Naive thymus-derived CD4-positive, alpha-beta T cell (primary cell): ENCODE measurements at regions not wholly inside any gene's neighbourhood (a gene's known extent, or its start where the extent isn't known, plus 50 kb on each side); places are given as distances from the start of the nearest gene placed in this dataset.

Experiments used
- ATAC-seq: fragments of 150-1000 bp; cut with Tn5 transposase; 2 replicates; pipeline ENCODE4 v1.10.0; 2021; ENCODE audit warnings: mild to moderate bottlenecking, moderate library complexity
- CTCF ChIA-PET: fragments of 350-600 bp; sonication (Branson Sonifier 250); formaldehyde crosslinking; loops from one replicate; lab custom pipeline; 2021; ENCODE audit warnings: antibody characterized with exemption; lab: Charles Lee
- POLR2A ChIA-PET: fragments of 350-600 bp; sonication (Branson Sonifier 250); formaldehyde crosslinking; loops from one replicate; lab custom pipeline; 2021; ENCODE audit warnings: antibody characterized with exemption, inconsistent platforms; lab: Charles Lee
- DNase-seq, 9 donors: peaks; one replicate each; pipeline versions ENCODE4 v3.0.0 to v3.0.0-alpha.2; 2020 to 2022; ENCODE audit warnings: mixed read lengths in 1 of 9
- H3K27ac ChIP-seq: one replicate; pipeline ENCODE4 v1.7.0; 2013; ENCODE audit warnings: mild to moderate bottlenecking, low read depth, low read length, moderate library complexity
- H3K27me3 ChIP-seq, 2 donors: one replicate each; pipeline ENCODE4 v1.7.0; 2013; ENCODE audit warnings: low read length in 2 of 2, mild to moderate bottlenecking in 2 of 2, moderate library complexity in 2 of 2; ENCODE audit not compliant: control insufficient read depth in 2 of 2, insufficient read depth in 2 of 2
- H3K36me3 ChIP-seq, 3 experiments: 1 replicate in 2 of 3; 2 replicates in 1 of 3; pipeline ENCODE4 v1.7.0; 2013; ENCODE audit warnings: low read length in 3 of 3, mild to moderate bottlenecking in 3 of 3, moderate library complexity in 1 of 3; ENCODE audit not compliant: insufficient read depth in 3 of 3, control insufficient read depth in 2 of 3
- H3K4me1 ChIP-seq, 2 donors: one replicate each; pipeline ENCODE4 v1.7.0; 2013; ENCODE audit warnings: low read length in 2 of 2, mild to moderate bottlenecking in 2 of 2, moderate library complexity in 1 of 2; ENCODE audit not compliant: control insufficient read depth in 2 of 2, insufficient read depth in 2 of 2
- H3K4me3 ChIP-seq: 2 replicates; pipeline ENCODE4 v1.7.0; 2013; ENCODE audit warnings: mild to moderate bottlenecking, low read length
- H3K9me3 ChIP-seq, 3 experiments: 1 replicate in 2 of 3; 2 replicates in 1 of 3; pipeline ENCODE4 v1.7.0; 2013; ENCODE audit warnings: low read length in 3 of 3; ENCODE audit not compliant: control insufficient read depth in 2 of 3
- H3K27ac Mint-ChIP-seq, 9 donors: one replicate each; pipeline ENCODE4 v1.8.0; 2020 to 2022; ENCODE audit warnings: mixed read lengths in 9 of 9, mild to moderate bottlenecking in 8 of 9, moderate library complexity in 5 of 9, inconsistent platforms in 2 of 9
- H3K27me3 Mint-ChIP-seq, 5 donors: one replicate each; pipeline ENCODE4 v1.8.0; 2021 to 2022; ENCODE audit warnings: mixed read lengths in 5 of 5, mild to moderate bottlenecking in 1 of 5
- H3K36me3 Mint-ChIP-seq, 5 donors: one replicate each; pipeline ENCODE4 v1.8.0; 2020 to 2022; ENCODE audit warnings: mixed read lengths in 5 of 5, mild to moderate bottlenecking in 3 of 5, inconsistent platforms in 1 of 5
- H3K4me1 Mint-ChIP-seq, 7 donors: one replicate each; pipeline ENCODE4 v1.8.0; 2020 to 2022; ENCODE audit warnings: mixed read lengths in 7 of 7, mild to moderate bottlenecking in 3 of 7, inconsistent platforms in 1 of 7
- H3K4me3 Mint-ChIP-seq, 10 donors: one replicate each; pipeline ENCODE4 v1.8.0; 2020 to 2022; ENCODE audit warnings: mild to moderate bottlenecking in 10 of 10, mixed read lengths in 10 of 10, moderate library complexity in 6 of 10, inconsistent platforms in 2 of 10
- H3K9me3 Mint-ChIP-seq, 11 donors: one replicate each; pipeline ENCODE4 v1.8.0; 2020 to 2022; ENCODE audit warnings: mixed read lengths in 11 of 11, mild to moderate bottlenecking in 4 of 11, inconsistent platforms in 1 of 11, moderate library complexity in 1 of 11
- intact Hi-C, 2 donors: fragments of 100-400 bp; cut with micrococcal nuclease; formaldehyde crosslinking; loops; one replicate each; pipeline ENCODE4 v1.15.1; 2023

- no peaks in the 10 kb centered on the region for H3K9me3 ChIP-seq
- Mint-ChIP-seq H3K9me3 (peaks cover 0 to 9% (median 3%) of the 10 kb centered on the region in 11 donors), H3K36me3 (no peaks in the 10 kb centered on the region), H3K27ac (no peak overlapping the region), H3K27me3 (peaks cover 0 to 7% (median 0%) of the 10 kb centered on the region in 5 donors), H3K4me1 (no peaks in the 10 kb centered on the region), H3K4me3 (no peak overlapping the region)
- H3K4me1 ChIP-seq, result no peaks in the 10 kb centered on the region
- ChIA-PET CTCF (no interaction called here), POLR2A (no interaction called here)
- intact Hi-C loops, result no loop called here
- no peaks in the 10 kb centered on the region for H3K27me3 ChIP-seq
- H3K4me3 ChIP-seq, result no peak overlapping the region
- ATAC-seq (no peak), DNase-seq (no peak)
- no peak overlapping the region for H3K27ac ChIP-seq
- H3K36me3 ChIP-seq, result no peaks in the 10 kb centered on the region
These were observed 300.0 kb upstream of the ADAMTSL1 start for GRCh38 chr9:18173923-18174322.

- H3K4me3 Mint-ChIP-seq, result no peak overlapping the region
- no peak overlapping the region for H3K4me3 ChIP-seq
- DNase-seq (no peak), ATAC-seq (no peak)
- H3K4me1 ChIP-seq, result no peaks in the 10 kb centered on the region
- H3K27me3 Mint-ChIP-seq, result no peaks in the 10 kb centered on the region
- H3K36me3 ChIP-seq, result no peaks in the 10 kb centered on the region
- no peak overlapping the region for H3K27ac Mint-ChIP-seq
- no peaks in the 10 kb centered on the region for H3K27me3 ChIP-seq
- CTCF ChIA-PET, result no interaction called here
- no peak overlapping the region for H3K27ac ChIP-seq
- H3K4me1 Mint-ChIP-seq, result no peaks in the 10 kb centered on the region
- no peaks in the 10 kb centered on the region for H3K9me3 ChIP-seq
- POLR2A ChIA-PET, result no interaction called here
- intact Hi-C loops, result no loop called here
- H3K36me3 Mint-ChIP-seq, result no peaks in the 10 kb centered on the region
- peaks cover 0 to 7% (median 3%) of the 10 kb centered on the region in 11 donors for H3K9me3 Mint-ChIP-seq
These were observed 291.3 kb upstream of the ADAMTSL1 start for GRCh38 chr9:18182636-18183035.

GRCh38 chr9:18183974-18184373 lies 290.0 kb upstream of the ADAMTSL1 start:
- intact Hi-C loops, result no loop called here
- ATAC-seq, result no peak
- Histone ChIP-seq H3K9me3 (no peaks in the 10 kb centered on the region), H3K4me3 (no peak overlapping the region), H3K27ac (no peak overlapping the region), H3K4me1 (no peaks in the 10 kb centered on the region), H3K36me3 (no peaks in the 10 kb centered on the region), H3K27me3 (no peaks in the 10 kb centered on the region)
- Mint-ChIP-seq H3K36me3 (no peaks in the 10 kb centered on the region), H3K9me3 (peaks cover 0 to 5% (median 0%) of the 10 kb centered on the region in 11 donors), H3K4me1 (no peaks in the 10 kb centered on the region), H3K27me3 (peaks cover 0 to 9% (median 0%) of the 10 kb centered on the region in 5 donors), H3K27ac (no peak overlapping the region), H3K4me3 (no peak overlapping the region)
- ChIA-PET CTCF (no interaction called here), POLR2A (no interaction called here)
- no peak for DNase-seq

GRCh38 chr9:18184401-18184800 lies 289.6 kb upstream of the ADAMTSL1 start:
- DNase-seq, result no peak
- no peaks in the 10 kb centered on the region for H3K27me3 ChIP-seq
- H3K9me3 Mint-ChIP-seq, result peaks cover 0 to 3% (median 0%) of the 10 kb centered on the region in 11 donors
- H3K4me3 Mint-ChIP-seq, result no peak overlapping the region
- no peaks in the 10 kb centered on the region for H3K4me1 ChIP-seq
- no peaks in the 10 kb centered on the region for H3K36me3 ChIP-seq
- no peak for ATAC-seq
- no peak overlapping the region for H3K27ac Mint-ChIP-seq
- H3K4me1 Mint-ChIP-seq, result no peaks in the 10 kb centered on the region
- H3K36me3 Mint-ChIP-seq, result no peaks in the 10 kb centered on the region
- H3K4me3 ChIP-seq, result no peak overlapping the region
- H3K9me3 ChIP-seq, result no peaks in the 10 kb centered on the region
- intact Hi-C loops, result no loop called here
- ChIA-PET POLR2A (no interaction called here), CTCF (no interaction called here)
- peaks cover 0 to 9% (median 0%) of the 10 kb centered on the region in 5 donors for H3K27me3 Mint-ChIP-seq
- H3K27ac ChIP-seq, result no peak overlapping the region

GRCh38 chr9:18185196-18185595 lies 288.8 kb upstream of the ADAMTSL1 start:
- ATAC-seq, result no peak
- peaks cover 0 to 9% (median 0%) of the 10 kb centered on the region in 5 donors for H3K27me3 Mint-ChIP-seq
- peaks cover 0 to 2% (median 0%) of the 10 kb centered on the region in 11 donors for H3K9me3 Mint-ChIP-seq
- no peak overlapping the region for H3K4me3 ChIP-seq
- intact Hi-C loops, result no loop called here
- no peaks in the 10 kb centered on the region for H3K27me3 ChIP-seq
- H3K4me1 ChIP-seq, result no peaks in the 10 kb centered on the region
- no peak overlapping the region for H3K4me3 Mint-ChIP-seq
- H3K36me3 ChIP-seq, result no peaks in the 10 kb centered on the region
- H3K4me1 Mint-ChIP-seq, result no peaks in the 10 kb centered on the region
- POLR2A ChIA-PET, result no interaction called here
- H3K9me3 ChIP-seq, result no peaks in the 10 kb centered on the region
- CTCF ChIA-PET, result no interaction called here
- DNase-seq, result no peak
- H3K36me3 Mint-ChIP-seq, result no peaks in the 10 kb centered on the region
- no peak overlapping the region for H3K27ac Mint-ChIP-seq
- H3K27ac ChIP-seq, result no peak overlapping the region

- CTCF ChIA-PET, result no interaction called here
- Histone ChIP-seq H3K27me3 (no peaks in the 10 kb centered on the region), H3K36me3 (no peaks in the 10 kb centered on the region), H3K27ac (no peak overlapping the region), H3K4me1 (no peaks in the 10 kb centered on the region), H3K9me3 (no peaks in the 10 kb centered on the region), H3K4me3 (no peak overlapping the region)
- intact Hi-C loops, result no loop called here
- ATAC-seq (no peak), DNase-seq (no peak)
- H3K4me3 Mint-ChIP-seq, result no peak overlapping the region
- H3K36me3 Mint-ChIP-seq, result no peaks in the 10 kb centered on the region
- H3K27me3 Mint-ChIP-seq, result peaks cover 0 to 9% (median 0%) of the 10 kb centered on the region in 5 donors
- POLR2A ChIA-PET, result no interaction called here
- H3K27ac Mint-ChIP-seq, result no peak overlapping the region
- H3K4me1 Mint-ChIP-seq, result no peaks in the 10 kb centered on the region
- H3K9me3 Mint-ChIP-seq, result no peaks in the 10 kb centered on the region
These were observed 285.0 kb upstream of the ADAMTSL1 start for GRCh38 chr9:18188971-18189370.

- no peaks in the 10 kb centered on the region for H3K9me3 ChIP-seq
- H3K9me3 Mint-ChIP-seq, result peaks cover 0 to 2% (median 0%) of the 10 kb centered on the region in 11 donors
- ChIA-PET POLR2A (no interaction called here), CTCF (no interaction called here)
- H3K27ac ChIP-seq, result no peak overlapping the region
- H3K27ac Mint-ChIP-seq, result no peak overlapping the region
- no peak for ATAC-seq
- H3K27me3 ChIP-seq, result no peaks in the 10 kb centered on the region
- DNase-seq, result no peak
- H3K36me3 ChIP-seq, result no peaks in the 10 kb centered on the region
- H3K4me1 Mint-ChIP-seq, result no peaks in the 10 kb centered on the region
- intact Hi-C loops, result no loop called here
- peaks cover 0 to 9% (median 0%) of the 10 kb centered on the region in 5 donors for H3K27me3 Mint-ChIP-seq
- H3K4me3 Mint-ChIP-seq, result no peak overlapping the region
- no peaks in the 10 kb centered on the region for H3K4me1 ChIP-seq
- H3K4me3 ChIP-seq, result no peak overlapping the region
- no peaks in the 10 kb centered on the region for H3K36me3 Mint-ChIP-seq
These were observed 283.9 kb upstream of the ADAMTSL1 start for GRCh38 chr9:18189871-18190670.
